ENCODE measurements at regions not wholly inside any gene's neighbourhood (a gene's known extent, or its start where the extent isn't known, plus 50 kb on each side); places are given as distances from the start of the nearest gene placed in this dataset.

GRCh38 chr3:118810499-118811035, 224.1 kb downstream of the IGSF11 start:
- TF ChIP-seq CTCF (IDR thresholded peaks at IDR 0.05) (no peak), POLR2A (IDR thresholded peaks at IDR 0.05) (no peak), POLR2AphosphoS5 (IDR thresholded peaks at IDR 0.05) (no peak)

Data from prostate gland (tissue), 2 donors.